Osteocyte (in vitro differentiated cells): ENCODE measurements at regions not wholly inside any gene's neighbourhood (a gene's known extent, or its start where the extent isn't known, plus 50 kb on each side); places are given as distances from the start of the nearest gene placed in this dataset.

ENCODE experiments used
- DNase-seq: peaks from one replicate; pipeline ENCODE4 v3.0.0; 2021; ENCODE audit warnings: mixed read lengths; ENCODE audit not compliant: unreplicated experiment; ENCODE audit errors: extremely low spot score
- H3K27ac Mint-ChIP-seq: one replicate; pipeline ENCODE4 v1.8.0; 2021; ENCODE audit warnings: mild to moderate bottlenecking, mixed read lengths; ENCODE audit not compliant: unreplicated experiment
- H3K27me3 Mint-ChIP-seq: one replicate; pipeline ENCODE4 v1.8.0; 2021; ENCODE audit warnings: mixed read lengths; ENCODE audit not compliant: unreplicated experiment
- H3K36me3 Mint-ChIP-seq: one replicate; pipeline ENCODE4 v1.8.0; 2021; ENCODE audit warnings: mixed read lengths; ENCODE audit not compliant: unreplicated experiment
- H3K4me1 Mint-ChIP-seq: one replicate; pipeline ENCODE4 v1.8.0; 2021; ENCODE audit warnings: mixed read lengths; ENCODE audit not compliant: unreplicated experiment
- H3K4me3 Mint-ChIP-seq: one replicate; pipeline ENCODE4 v1.8.0; 2021; ENCODE audit warnings: mild to moderate bottlenecking, moderate library complexity, mixed read lengths; ENCODE audit not compliant: unreplicated experiment
- H3K9me3 Mint-ChIP-seq: one replicate; pipeline ENCODE4 v1.8.0; 2021; ENCODE audit warnings: mixed read lengths; ENCODE audit not compliant: unreplicated experiment
- CTCF ChIP-seq: fragments of 200-600 bp; sonication (generic); IDR thresholded peaks from 2 replicates; pipeline ENCODE4 v1.5.0; 2021; ENCODE audit warnings: antibody characterized with exemption, mild to moderate bottlenecking, moderate library complexity

GRCh38 chr5:9865574-9865973 is 235.4 kb upstream of the TAS2R1 start:
- Mint-ChIP-seq H3K27ac (no peak overlapping the region), H3K9me3 (peaks cover 36% of the 10 kb centered on the region), H3K4me1 (peaks cover 19% of the 10 kb centered on the region), H3K36me3 (peaks cover 16% of the 10 kb centered on the region), H3K4me3 (no peak overlapping the region), H3K27me3 (peaks cover under 1% of the 10 kb centered on the region)
- no peak for DNase-seq
- TF ChIP-seq CTCF: no peak

GRCh38 chr5:9864791-9865190 is 234.6 kb upstream of the TAS2R1 start:
- no peak for DNase-seq
- Mint-ChIP-seq H3K27ac (no peak overlapping the region), H3K36me3 (peaks cover 16% of the 10 kb centered on the region), H3K4me3 (no peak overlapping the region), H3K4me1 (peaks cover 16% of the 10 kb centered on the region), H3K9me3 (peaks cover 31% of the 10 kb centered on the region), H3K27me3 (peaks cover 6% of the 10 kb centered on the region)
- TF ChIP-seq CTCF: no peak

- Mint-ChIP-seq H3K27me3 (peaks cover 10% of the 10 kb centered on the region), H3K9me3 (peaks cover 28% of the 10 kb centered on the region), H3K4me3 (no peak overlapping the region), H3K4me1 (peaks cover 16% of the 10 kb centered on the region), H3K27ac (no peak overlapping the region), H3K36me3 (peaks cover 16% of the 10 kb centered on the region)
- TF ChIP-seq CTCF: no peak
- no peak for DNase-seq
These were observed 233.3 kb upstream of the TAS2R1 start for GRCh38 chr5:9863486-9863885.

GRCh38 chr5:9861666-9862256 is 231.6 kb upstream of the TAS2R1 start:
- peaks cover 15% of the 10 kb centered on the region for H3K36me3 Mint-ChIP-seq
- TF ChIP-seq CTCF: no peak
- peaks cover 16% of the 10 kb centered on the region for H3K4me1 Mint-ChIP-seq
- no peak overlapping the region for H3K27ac Mint-ChIP-seq
- H3K9me3 Mint-ChIP-seq: peaks cover 24% of the 10 kb centered on the region
- DNase-seq: no peak
- H3K27me3 Mint-ChIP-seq: peaks cover 10% of the 10 kb centered on the region
- H3K4me3 Mint-ChIP-seq: no peak overlapping the region

GRCh38 chr5:9859808-9860207 is 229.7 kb upstream of the TAS2R1 start:
- Mint-ChIP-seq H3K27ac (no peak overlapping the region), H3K9me3 (peaks cover 5% of the 10 kb centered on the region), H3K4me1 (peaks cover 16% of the 10 kb centered on the region), H3K27me3 (peaks cover 10% of the 10 kb centered on the region), H3K36me3 (no peaks in the 10 kb centered on the region), H3K4me3 (no peak overlapping the region)
- no peak for DNase-seq
- no peak for TF ChIP-seq CTCF
